ENCODE measurements at regions not wholly inside any gene's neighbourhood (a gene's known extent, or its start where the extent isn't known, plus 50 kb on each side); places are given as distances from the start of the nearest gene placed in this dataset.

DNA sequence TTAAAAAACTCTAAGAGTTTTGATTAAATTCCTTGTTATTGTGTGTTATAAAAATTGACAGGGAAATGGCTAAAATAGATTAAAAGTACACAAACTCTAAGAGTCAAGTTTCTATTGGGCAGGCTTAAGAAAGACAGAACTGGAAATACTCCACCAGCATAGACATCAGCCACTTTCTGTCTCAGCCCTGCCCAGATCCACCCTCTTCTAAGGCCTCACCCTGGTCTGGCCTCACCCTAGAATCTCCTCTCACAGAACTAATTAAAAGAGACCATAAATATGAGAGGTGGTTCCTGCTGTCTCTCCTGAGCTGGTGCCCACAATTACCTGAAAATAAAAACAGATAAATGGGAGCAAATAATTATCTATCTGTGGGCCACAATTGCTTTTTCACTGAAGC lies 1951.0 kb downstream of the TP53TG3F start:
- Mint-ChIP-seq H3K27me3 (ENCODE audit: low read depth) (no peaks in the 10 kb centered on the region), H3K4me1 (no peaks in the 10 kb centered on the region), H3K4me3 (no peak overlapping the region), H3K36me3 (ENCODE audit: insufficient read depth in 1 of 3, low read depth in 3 of 3) (peaks cover 0 to 23% (median 8%) of the 10 kb centered on the region in 3 experiments; a peak in 6 of 7 replicates), H3K9me3 (peaks cover 90 to 92% of the 10 kb centered on the region in 2 experiments), H3K27ac (no peak overlapping the region)
- no peak overlapping the region for H3K27ac ChIP-seq (ENCODE audit: insufficient read length, low read depth, low read length)
- no peaks in the 10 kb centered on the region for H4K20me1 ChIP-seq (ENCODE audit: control insufficient read depth, insufficient read depth, insufficient read length)
- H2BK15ac ChIP-seq (ENCODE audit: low read depth, low read length), result no peak overlapping the region
- no peak overlapping the region for H3K4me2 ChIP-seq (ENCODE audit: insufficient read depth, insufficient read length, low read length)
- no peak overlapping the region for H3K18ac ChIP-seq (ENCODE audit: insufficient read length, low read depth, low read length)
- no peaks in the 10 kb centered on the region for H3K4me1 ChIP-seq (ENCODE audit: insufficient read depth, low read length)
- H3K79me2 ChIP-seq (ENCODE audit: insufficient read depth, low read length), result no peaks in the 10 kb centered on the region
- no peak overlapping the region for H2AK5ac ChIP-seq (ENCODE audit: insufficient read length, low read length)
- TF ChIP-seq, protein P1, sequence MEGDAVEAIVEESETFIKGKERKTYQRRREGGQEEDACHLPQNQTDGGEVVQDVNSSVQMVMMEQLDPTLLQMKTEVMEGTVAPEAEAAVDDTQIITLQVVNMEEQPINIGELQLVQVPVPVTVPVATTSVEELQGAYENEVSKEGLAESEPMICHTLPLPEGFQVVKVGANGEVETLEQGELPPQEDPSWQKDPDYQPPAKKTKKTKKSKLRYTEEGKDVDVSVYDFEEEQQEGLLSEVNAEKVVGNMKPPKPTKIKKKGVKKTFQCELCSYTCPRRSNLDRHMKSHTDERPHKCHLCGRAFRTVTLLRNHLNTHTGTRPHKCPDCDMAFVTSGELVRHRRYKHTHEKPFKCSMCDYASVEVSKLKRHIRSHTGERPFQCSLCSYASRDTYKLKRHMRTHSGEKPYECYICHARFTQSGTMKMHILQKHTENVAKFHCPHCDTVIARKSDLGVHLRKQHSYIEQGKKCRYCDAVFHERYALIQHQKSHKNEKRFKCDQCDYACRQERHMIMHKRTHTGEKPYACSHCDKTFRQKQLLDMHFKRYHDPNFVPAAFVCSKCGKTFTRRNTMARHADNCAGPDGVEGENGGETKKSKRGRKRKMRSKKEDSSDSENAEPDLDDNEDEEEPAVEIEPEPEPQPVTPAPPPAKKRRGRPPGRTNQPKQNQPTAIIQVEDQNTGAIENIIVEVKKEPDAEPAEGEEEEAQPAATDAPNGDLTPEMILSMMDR (conservative IDR thresholded peaks at IDR 0.05), result no peak
- no peak overlapping the region for H3K9ac ChIP-seq (ENCODE audit: extremely low read depth, insufficient read length, low read length)
- H3K4ac ChIP-seq (ENCODE audit: low read depth, low read length), result no peak overlapping the region
- H3K14ac ChIP-seq (ENCODE audit: insufficient read depth, low read length), result no peak overlapping the region
- H4K91ac ChIP-seq (ENCODE audit: insufficient read length, low read depth, low read length), result no peak overlapping the region
- H2BK20ac ChIP-seq (ENCODE audit: low read depth, low read length, poor library complexity, severe bottlenecking), result no peak overlapping the region
- no peak overlapping the region for H3T11ph ChIP-seq (ENCODE audit: low read length)
- peaks cover 75% of the 10 kb centered on the region for H3K9me3 ChIP-seq (ENCODE audit: control insufficient read depth, low read depth, low read length)
- no peaks in the 10 kb centered on the region for H3K27me3 ChIP-seq (ENCODE audit: insufficient read depth, low read length)
- H2BK120ac ChIP-seq (ENCODE audit: low read depth, low read length, poor library complexity, severe bottlenecking), result no peak overlapping the region
- H3K56ac ChIP-seq (ENCODE audit: insufficient read length, low read depth, low read length), result no peak overlapping the region
- no peak for DNase-seq
- no peak overlapping the region for H2AFZ ChIP-seq (ENCODE audit: low read length)
- H3K23me2 ChIP-seq (ENCODE audit: insufficient read length, low read depth, low read length, poor library complexity, severe bottlenecking), result no peaks in the 10 kb centered on the region
- no peak overlapping the region for H2BK5ac ChIP-seq (ENCODE audit: insufficient read length, low read length)
- H4K8ac ChIP-seq (replicated peaks; ENCODE audit: insufficient read length, low read depth, low read length), result no peak overlapping the region
- H3K23ac ChIP-seq (ENCODE audit: insufficient read length, low read depth, low read length), result no peak overlapping the region
- no peaks in the 10 kb centered on the region for H3K79me1 ChIP-seq (ENCODE audit: insufficient read depth, low read depth, low read length, poor library complexity, severe bottlenecking)
- no peak overlapping the region for H2BK12ac ChIP-seq (ENCODE audit: insufficient read length, low read depth, low read length)
- H4K5ac ChIP-seq (ENCODE audit: insufficient read length, low read depth, low read length), result no peak overlapping the region

Measured in H9 (cell line).